Naive thymus-derived CD8-positive, alpha-beta T cell (primary cell): ENCODE measurements at regions not wholly inside any gene's neighbourhood (a gene's known extent, or its start where the extent isn't known, plus 50 kb on each side); places are given as distances from the start of the nearest gene placed in this dataset.
A peak's percentile ranks its signal among the peaks of the same experiment; 100 is the strongest.

Experiments
- ATAC-seq, 2 donors: fragments of 150-1000 bp; cut with Tn5 transposase in 1 of 2; sonication (Bioruptor Pico), chemical (Tn5 transposase) in 1 of 2; 1 replicate in 1 of 2; 2 replicates in 1 of 2; pipeline ENCODE4 v1.10.0; 2021; ENCODE audit warnings: mild to moderate bottlenecking in 2 of 2, moderate library complexity in 2 of 2
- POLR2A ChIA-PET: fragments of 350-600 bp; sonication (Branson Sonifier 250); formaldehyde crosslinking; loops from one replicate; lab custom pipeline; 2021; ENCODE audit warnings: antibody characterized with exemption; lab: Charles Lee
- DNase-seq, 10 donors: peaks; one replicate each; pipeline versions ENCODE4 v3.0.0 to v3.0.0-alpha.2; 2020 to 2022
- H3K27ac Mint-ChIP-seq, 10 donors: one replicate each; pipeline ENCODE4 v1.8.0; 2020 to 2022; ENCODE audit warnings: mild to moderate bottlenecking in 10 of 10, mixed read lengths in 10 of 10, moderate library complexity in 4 of 10, inconsistent platforms in 1 of 10
- H3K27me3 Mint-ChIP-seq, 5 donors: one replicate each; pipeline ENCODE4 v1.8.0; 2021 to 2022; ENCODE audit warnings: mixed read lengths in 5 of 5
- H3K36me3 Mint-ChIP-seq, 3 donors: one replicate each; pipeline ENCODE4 v1.8.0; 2020 to 2022; ENCODE audit warnings: mixed read lengths in 3 of 3, mild to moderate bottlenecking in 2 of 3, inconsistent platforms in 1 of 3
- H3K4me1 Mint-ChIP-seq, 4 donors: one replicate each; pipeline ENCODE4 v1.8.0; 2021 to 2022; ENCODE audit warnings: mixed read lengths in 4 of 4
- H3K4me3 Mint-ChIP-seq, 10 donors: one replicate each; pipeline ENCODE4 v1.8.0; 2020 to 2022; ENCODE audit warnings: mild to moderate bottlenecking in 10 of 10, mixed read lengths in 10 of 10, moderate library complexity in 6 of 10, inconsistent platforms in 1 of 10
- H3K9me3 Mint-ChIP-seq, 9 donors: one replicate each; pipeline ENCODE4 v1.8.0; 2020 to 2022; ENCODE audit warnings: mixed read lengths in 9 of 9, mild to moderate bottlenecking in 3 of 9, inconsistent platforms in 1 of 9, moderate library complexity in 1 of 9

GRCh38 chr2:226354434-226354833 lies 445.2 kb downstream of the IRS1 start:
- Mint-ChIP-seq H3K27me3 (peaks cover 3 to 21% (median 11%) of the 10 kb centered on the region in 5 donors), H3K9me3 (no peaks in the 10 kb centered on the region), H3K4me3 (no peak overlapping the region), H3K27ac (no peak overlapping the region), H3K4me1 (no peaks in the 10 kb centered on the region), H3K36me3 (no peaks in the 10 kb centered on the region)
- DNase-seq (no peak), ATAC-seq (no peak)
- POLR2A ChIA-PET = no interaction called here

- H3K4me3 Mint-ChIP-seq = no peak overlapping the region
- H3K9me3 Mint-ChIP-seq = no peaks in the 10 kb centered on the region
- POLR2A ChIA-PET = no interaction called here
- H3K27ac Mint-ChIP-seq = no peak overlapping the region
- peaks cover 3 to 16% (median 10%) of the 10 kb centered on the region in 5 donors for H3K27me3 Mint-ChIP-seq
- H3K36me3 Mint-ChIP-seq = no peaks in the 10 kb centered on the region
- H3K4me1 Mint-ChIP-seq = no peaks in the 10 kb centered on the region
- ATAC-seq (no peak), DNase-seq (no peak)
Observed at GRCh38 chr2:226352941-226353560, 446.6 kb downstream of the IRS1 start.

- Mint-ChIP-seq H3K9me3 (no peaks in the 10 kb centered on the region), H3K36me3 (no peaks in the 10 kb centered on the region)
Observed at GRCh38 chr2:226351711-226352110, 447.9 kb downstream of the IRS1 start.

GRCh38 chr2:226339616-226340015 lies 460.0 kb downstream of the IRS1 start:
- no peak overlapping the region for H3K27ac Mint-ChIP-seq
- no peak overlapping the region for H3K4me3 Mint-ChIP-seq
- no peak for ATAC-seq
- H3K36me3 Mint-ChIP-seq = no peaks in the 10 kb centered on the region
- H3K27me3 Mint-ChIP-seq = peaks cover 0 to 4% (median 0%) of the 10 kb centered on the region in 5 donors
- POLR2A ChIA-PET = no interaction called here
- no peaks in the 10 kb centered on the region for H3K9me3 Mint-ChIP-seq
- H3K4me1 Mint-ChIP-seq = no peaks in the 10 kb centered on the region
- DNase-seq = no peak

More at GRCh38 chr2:226351711-226352110, 447.9 kb downstream of the IRS1 start:
- POLR2A ChIA-PET = no interaction called here
- DNase-seq (no peak), ATAC-seq (no peak)
- H3K4me1 Mint-ChIP-seq = no peaks in the 10 kb centered on the region
- peaks cover 3 to 16% (median 5%) of the 10 kb centered on the region in 5 donors for H3K27me3 Mint-ChIP-seq
- no peak overlapping the region for H3K27ac Mint-ChIP-seq
- no peak overlapping the region for H3K4me3 Mint-ChIP-seq

- H3K9me3 Mint-ChIP-seq = no peaks in the 10 kb centered on the region
- H3K27me3 Mint-ChIP-seq = peaks cover 0 to 4% (median 0%) of the 10 kb centered on the region in 5 donors
- POLR2A ChIA-PET = no interaction called here
- DNase-seq (no peak), ATAC-seq (no peak)
- H3K4me3 Mint-ChIP-seq = no peak overlapping the region
- H3K27ac Mint-ChIP-seq = peak overlapping the region in 1 of 10 donors; percentile 57
- H3K4me1 Mint-ChIP-seq = no peaks in the 10 kb centered on the region
- no peaks in the 10 kb centered on the region for H3K36me3 Mint-ChIP-seq
Observed at GRCh38 chr2:226338825-226339224, 460.8 kb downstream of the IRS1 start.

GRCh38 chr2:226337941-226338600 lies 461.5 kb downstream of the IRS1 start:
- Mint-ChIP-seq H3K9me3 (no peaks in the 10 kb centered on the region), H3K36me3 (no peaks in the 10 kb centered on the region), H3K4me3 (no peak overlapping the region), H3K27ac (no peak overlapping the region), H3K4me1 (no peaks in the 10 kb centered on the region), H3K27me3 (peaks cover 0 to 4% (median 1%) of the 10 kb centered on the region in 5 donors)
- POLR2A ChIA-PET = no interaction called here
- DNase-seq = no peak
- no peak for ATAC-seq

GRCh38 chr2:226336283-226336682 lies 463.3 kb downstream of the IRS1 start:
- POLR2A ChIA-PET = no interaction called here
- Mint-ChIP-seq H3K4me3 (no peak overlapping the region), H3K27me3 (peaks cover 0 to 4% (median 0%) of the 10 kb centered on the region in 5 donors), H3K4me1 (no peaks in the 10 kb centered on the region), H3K36me3 (no peaks in the 10 kb centered on the region), H3K9me3 (no peaks in the 10 kb centered on the region), H3K27ac (no peak overlapping the region)
- no peak for ATAC-seq
- DNase-seq = no peak

GRCh38 chr2:226334981-226335720 lies 464.5 kb downstream of the IRS1 start:
- Mint-ChIP-seq H3K9me3 (no peaks in the 10 kb centered on the region), H3K27me3 (peaks cover 0 to 4% (median 0%) of the 10 kb centered on the region in 5 donors), H3K36me3 (no peaks in the 10 kb centered on the region), H3K4me1 (no peaks in the 10 kb centered on the region), H3K4me3 (no peak overlapping the region), H3K27ac (no peak overlapping the region)
- DNase-seq = no peak
- no peak for ATAC-seq
- POLR2A ChIA-PET = no interaction called here

GRCh38 chr2:226333388-226333787 lies 466.2 kb downstream of the IRS1 start:
- H3K4me3 Mint-ChIP-seq = no peak overlapping the region

GRCh38 chr2:226330206-226330605 lies 469.4 kb downstream of the IRS1 start:
- no peak for DNase-seq
- no peak for ATAC-seq
- H3K9me3 Mint-ChIP-seq = no peaks in the 10 kb centered on the region
- H3K4me3 Mint-ChIP-seq = no peak overlapping the region
- H3K27ac Mint-ChIP-seq = no peak overlapping the region
- no peaks in the 10 kb centered on the region for H3K4me1 Mint-ChIP-seq
- peaks cover 0 to 3% (median 0%) of the 10 kb centered on the region in 5 donors for H3K27me3 Mint-ChIP-seq
- POLR2A ChIA-PET = no interaction called here
- no peaks in the 10 kb centered on the region for H3K36me3 Mint-ChIP-seq

More at GRCh38 chr2:226333388-226333787, 466.2 kb downstream of the IRS1 start:
- POLR2A ChIA-PET = no interaction called here
- no peaks in the 10 kb centered on the region for H3K4me1 Mint-ChIP-seq
- H3K27ac Mint-ChIP-seq = no peak overlapping the region
- H3K36me3 Mint-ChIP-seq = no peaks in the 10 kb centered on the region
- DNase-seq (no peak), ATAC-seq (no peak)
- H3K27me3 Mint-ChIP-seq = peaks cover 0 to 3% (median 0%) of the 10 kb centered on the region in 5 donors
- H3K9me3 Mint-ChIP-seq = no peaks in the 10 kb centered on the region

- Mint-ChIP-seq H3K36me3 (no peaks in the 10 kb centered on the region), H3K4me3 (no peak overlapping the region), H3K9me3 (no peaks in the 10 kb centered on the region), H3K27ac (no peak overlapping the region), H3K27me3 (peaks cover 0 to 5% (median 1%) of the 10 kb centered on the region in 5 donors), H3K4me1 (no peaks in the 10 kb centered on the region)
- ATAC-seq (no peak), DNase-seq (no peak)
- POLR2A ChIA-PET = no interaction called here
Observed at GRCh38 chr2:226329180-226329579, 470.4 kb downstream of the IRS1 start.

GRCh38 chr2:226327830-226328229 lies 471.8 kb downstream of the IRS1 start:
- POLR2A ChIA-PET = no interaction called here
- Mint-ChIP-seq H3K4me3 (no peak overlapping the region), H3K4me1 (no peaks in the 10 kb centered on the region), H3K27ac (no peak overlapping the region), H3K27me3 (peaks cover 0 to 5% (median 4%) of the 10 kb centered on the region in 5 donors), H3K9me3 (no peaks in the 10 kb centered on the region), H3K36me3 (no peaks in the 10 kb centered on the region)
- no peak for DNase-seq
- no peak for ATAC-seq

- H3K27ac Mint-ChIP-seq = no peak overlapping the region
- POLR2A ChIA-PET = no interaction called here
- H3K4me3 Mint-ChIP-seq = no peak overlapping the region
- H3K9me3 Mint-ChIP-seq = no peaks in the 10 kb centered on the region
- H3K4me1 Mint-ChIP-seq = no peaks in the 10 kb centered on the region
- ATAC-seq = no peak
- DNase-seq = no peak
- peaks cover 3 to 8% (median 7%) of the 10 kb centered on the region in 5 donors for H3K27me3 Mint-ChIP-seq
- no peaks in the 10 kb centered on the region for H3K36me3 Mint-ChIP-seq
Observed at GRCh38 chr2:226325526-226325925, 474.1 kb downstream of the IRS1 start.
